H1 (cell line): ENCODE measurements at regions not wholly inside any gene's neighbourhood (a gene's known extent, or its start where the extent isn't known, plus 50 kb on each side); places are given as distances from the start of the nearest gene placed in this dataset.
"Not testable (repeated sequence)": the region's sequence is repeated elsewhere in the genome, so short reads cannot be mapped to it uniquely, and the experiment has no call there.

Source experiments
- CTCF ChIA-PET: fragments of 300-600 bp; sonication (Branson Sonifier 250); formaldehyde crosslinking; loops from one replicate; lab custom pipeline; 2021; ENCODE audit not compliant: partially characterized antibody; lab: Charles Lee
- POLR2A ChIA-PET: fragments of 300-600 bp; sonication (Branson Sonifier 250); formaldehyde crosslinking; loops from one replicate; lab custom pipeline; 2021; ENCODE audit warnings: inconsistent platforms; ENCODE audit not compliant: partially characterized antibody; lab: Charles Lee
- DNase-seq, 2 experiments: peaks; one replicate each; pipeline versions ENCODE4 v3.0.0 to v3.0.0-alpha.2; 2010 to 2022; ENCODE audit warnings: low spot score in 2 of 2, low read depth in 1 of 2, mixed read lengths in 1 of 2
- FAIRE-seq: peaks from 2 replicates; lab custom pipeline; 2011; peaks lifted over from hg19 to GRCh38; lab: Jason Lieb, UNC
- H2AFZ ChIP-seq: 2 replicates; pipeline ENCODE4 v1.8.1; 2012; ENCODE audit warnings: low read length, inconsistent platforms
- H2AK5ac ChIP-seq: 2 replicates; pipeline ENCODE4 v1.6.1; 2013; ENCODE audit warnings: low read depth, low read length
- H2BK120ac ChIP-seq: replicated peaks from 2 replicates; pipeline ENCODE3; 2013; ENCODE audit warnings: low read depth, low read length, inconsistent platforms
- H2BK12ac ChIP-seq: 2 replicates; pipeline ENCODE4 v1.6.1; 2013; ENCODE audit warnings: low read depth, low read length
- H2BK15ac ChIP-seq: 2 replicates; pipeline ENCODE4 v1.6.1; 2013; ENCODE audit warnings: low read length
- H2BK20ac ChIP-seq: 2 replicates; pipeline ENCODE4 v1.6.1; 2013; ENCODE audit warnings: low read length
- H2BK5ac ChIP-seq: 2 replicates; pipeline ENCODE4 v1.6.1; 2013; ENCODE audit warnings: low read depth, low read length
- H3K14ac ChIP-seq: 2 replicates; pipeline ENCODE4 v1.6.1; 2013; ENCODE audit warnings: inconsistent platforms; ENCODE audit not compliant: insufficient read length
- H3K18ac ChIP-seq: 2 replicates; pipeline ENCODE4 v1.6.1; 2013; ENCODE audit warnings: low read length; ENCODE audit errors: extremely low read depth
- H3K23ac ChIP-seq: 2 replicates; pipeline ENCODE4 v1.6.1; 2013; ENCODE audit warnings: inconsistent platforms; ENCODE audit not compliant: insufficient read length
- H3K23me2 ChIP-seq: 2 replicates; pipeline ENCODE4 v1.6.1; 2013; ENCODE audit warnings: low read depth, low read length
- H3K27ac ChIP-seq: 2 replicates; pipeline ENCODE4 v1.6.1; 2011; ENCODE audit warnings: low read depth, low read length, inconsistent platforms
- H3K27me3 ChIP-seq, 4 experiments: replicated peaks in 1 of 4; 1 replicate in 1 of 4; 2 replicates in 3 of 4; pipeline versions ENCODE4 v1.6.1 to v1.8.1; 2011 to 2013; ENCODE audit warnings: low read length in 3 of 4, mild to moderate bottlenecking in 3 of 4, inconsistent platforms in 2 of 4, mixed read lengths in 2 of 4, moderate library complexity in 1 of 4; ENCODE audit not compliant: control insufficient read depth in 3 of 4, insufficient read depth in 3 of 4; ENCODE audit errors: extremely low read depth in 1 of 4
- H3K36me3 ChIP-seq, 4 experiments: 2 replicates each; pipeline versions ENCODE4 v1.6.1 to v1.8.1; 2011 to 2013; ENCODE audit warnings: mild to moderate bottlenecking in 4 of 4, low read length in 3 of 4, moderate library complexity in 2 of 4, control low read depth in 1 of 4, inconsistent platforms in 1 of 4; ENCODE audit not compliant: insufficient read depth in 4 of 4, control insufficient read depth in 2 of 4
- H3K4ac ChIP-seq: replicated peaks from 2 replicates; pipeline ENCODE3; 2013; ENCODE audit warnings: low read length, low read depth, mixed read lengths, inconsistent platforms; ENCODE audit not compliant: insufficient read length
- H3K4me1 ChIP-seq, 4 experiments: replicated peaks in 1 of 4; 1 replicate in 1 of 4; 2 replicates in 3 of 4; pipeline versions ENCODE4 v1.6.1 to v1.8.1; 2011 to 2013; ENCODE audit warnings: low read length in 3 of 4, inconsistent platforms in 2 of 4, mixed read lengths in 1 of 4; ENCODE audit not compliant: insufficient read depth in 4 of 4, control insufficient read depth in 3 of 4
- H3K4me2 ChIP-seq, 2 experiments: 2 replicates each; pipeline versions ENCODE4 v1.6.1 to v1.8.1; 2011 to 2013; ENCODE audit warnings: low read depth in 2 of 2, low read length in 2 of 2, control low read depth in 1 of 2, inconsistent platforms in 1 of 2, mild to moderate bottlenecking in 1 of 2; ENCODE audit not compliant: insufficient read depth in 1 of 2
- H3K4me3 ChIP-seq, 4 experiments: fragments of 200-600, 300-600 bp in 1 of 4; sonication (generic), shearing (Covaris generic), sonication (Bioruptor Twin) in 1 of 4; 2 replicates each; pipeline versions ENCODE4 v1.5.1 to v1.8.1; 2011 to 2016; ENCODE audit warnings: low read length in 4 of 4, low read depth in 3 of 4, control low read depth in 2 of 4, inconsistent platforms in 2 of 4, mild to moderate bottlenecking in 2 of 4, mixed read lengths in 1 of 4, moderate library complexity in 1 of 4; ENCODE audit not compliant: insufficient read depth in 2 of 4; ENCODE audit errors: extremely low read depth in 1 of 4
- H3K56ac ChIP-seq: replicated peaks from 2 replicates; pipeline ENCODE3; 2013; ENCODE audit warnings: low read depth, mild to moderate bottlenecking, mixed read lengths, low read length, inconsistent platforms; ENCODE audit not compliant: insufficient read length
- H3K79me1 ChIP-seq: 2 replicates; pipeline ENCODE4 v1.6.1; 2013; ENCODE audit warnings: low read depth, low read length, control low read depth
- H3K79me2 ChIP-seq, 2 experiments: 2 replicates each; pipeline versions ENCODE4 v1.6.1 to v1.8.1; 2012 to 2013; ENCODE audit warnings: low read length in 2 of 2, mild to moderate bottlenecking in 2 of 2, inconsistent platforms in 1 of 2; ENCODE audit not compliant: insufficient read depth in 2 of 2, control insufficient read depth in 1 of 2
- H3K9ac ChIP-seq, 4 experiments: replicated peaks in 1 of 4; 1 replicate in 1 of 4; 2 replicates in 3 of 4; pipeline versions ENCODE4 v1.6.1 to v1.8.1; 2011 to 2013; ENCODE audit warnings: low read depth in 3 of 4, low read length in 3 of 4, control low read depth in 2 of 4, mild to moderate bottlenecking in 2 of 4, moderate library complexity in 2 of 4, inconsistent platforms in 1 of 4; ENCODE audit errors: extremely low read depth in 1 of 4
- H3K9me3 ChIP-seq, 2 experiments: 2 replicates each; pipeline versions ENCODE4 v1.6.1 to v1.8.1; 2012 to 2013; ENCODE audit warnings: mild to moderate bottlenecking in 2 of 2, moderate library complexity in 2 of 2, control low read depth in 1 of 2, inconsistent platforms in 1 of 2, low read depth in 1 of 2, low read length in 1 of 2, mixed read lengths in 1 of 2; ENCODE audit not compliant: insufficient read depth in 2 of 2
- H4K20me1 ChIP-seq, 2 experiments: replicated peaks in 1 of 2; 2 replicates each; pipeline versions ENCODE3 to v1.8.1; 2011 to 2013; ENCODE audit warnings: inconsistent platforms in 2 of 2, low read length in 2 of 2, mild to moderate bottlenecking in 1 of 2; ENCODE audit not compliant: insufficient read depth in 2 of 2, control insufficient read depth in 1 of 2
- H4K5ac ChIP-seq: 2 replicates; pipeline ENCODE4 v1.6.1; 2013; ENCODE audit warnings: low read length, low read depth, mixed read lengths, inconsistent platforms; ENCODE audit not compliant: insufficient read length
- H4K8ac ChIP-seq: 2 replicates; pipeline ENCODE4 v1.8.0; 2013; ENCODE audit warnings: mild to moderate bottlenecking, moderate library complexity, low read length, inconsistent platforms; ENCODE audit not compliant: insufficient read depth; ENCODE audit errors: extremely low read depth
- H4K91ac ChIP-seq: replicated peaks from 2 replicates; pipeline ENCODE3; 2013; ENCODE audit warnings: low read length, mixed read lengths, inconsistent platforms; ENCODE audit not compliant: insufficient read length
- RFX5 ChIP-seq: IDR thresholded peaks from 2 replicates; pipeline ENCODE4 v1.6.1; 2011; ENCODE audit warnings: low read depth, low read length, improper control_type of control experiment, borderline replicate concordance
- SIRT6 ChIP-seq: IDR thresholded peaks from one replicate; pipeline ENCODE4 v1.7.1; 2012; ENCODE audit warnings: low read length, inconsistent platforms
- WGBS, 2 experiments: shearing (Covaris generic) in 1 of 2; methylation state at CpG; one replicate each; pipeline versions ENCODE4 v1.1.6 to v1.1.7; 2013 to 2015; ENCODE audit warnings: low lambda C conversion rate in 2 of 2, mixed read lengths in 2 of 2, inconsistent platforms in 1 of 2, low coverage in 1 of 2, missing lambda C conversion rate in 1 of 2; ENCODE audit not compliant: insufficient replicate concordance in 2 of 2, insufficient coverage in 1 of 2, insufficient read length in 1 of 2; ENCODE audit errors: extremely low coverage in 1 of 2, missing lambda C conversion rate in 1 of 2; 5-methylcytosine and 5-hydroxymethylcytosine counted together

DNA sequence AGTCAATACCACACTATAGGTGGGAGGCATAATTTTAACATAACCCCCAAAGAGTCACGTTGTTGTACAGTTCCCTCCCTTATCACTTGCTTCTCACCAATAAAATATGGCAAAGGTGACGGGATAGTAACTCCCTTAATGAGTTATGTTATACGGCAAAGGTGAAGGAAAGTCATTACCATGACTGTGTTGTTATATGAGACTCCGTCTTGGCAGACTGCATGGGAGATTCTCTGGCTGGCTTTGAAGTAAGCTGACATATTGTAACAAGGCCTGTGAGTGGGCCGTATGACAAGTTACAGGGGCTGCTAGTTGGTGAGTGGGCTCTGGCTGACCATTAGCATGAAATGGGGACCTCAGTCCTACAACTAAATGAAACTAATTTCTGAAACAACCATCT, 366.4 kb upstream of the FTMT start:
- H3K23me2 ChIP-seq: no peaks in the 10 kb centered on the region
- H3K36me3 ChIP-seq: no peaks in the 10 kb centered on the region
- H3K9me3 ChIP-seq: 0 out of 4 replicates have a peak, but pooled peaks cover 0 to 2% of the 10 kb centered on the region in 2 experiments
- no peak overlapping the region for H2BK120ac ChIP-seq
- H2BK20ac ChIP-seq: no peak overlapping the region
- no peak overlapping the region for H4K8ac ChIP-seq
- H3K4me3 ChIP-seq: no peak overlapping the region
- DNase-seq (no peak), FAIRE-seq (no peak)
- H4K5ac ChIP-seq: no peak overlapping the region
- H3K4me1 ChIP-seq: no peaks in the 10 kb centered on the region
- H3K23ac ChIP-seq: no peak overlapping the region
- POLR2A ChIA-PET: no interaction called here
- H3K4ac ChIP-seq: no peak overlapping the region
- TF ChIP-seq RFX5 (no peak), SIRT6 (no peak)
- TF ChIP-seq, all 59 proteins: peak for 0
- WGBS, 2 experiments: 82% methylated on average over 5 of the region's 5 CpGs; no CpG with 5 or more reads in 1 of the 2 experiments
- Histone ChIP-seq H3K79me1 (no peaks in the 10 kb centered on the region), H2BK15ac (no peak overlapping the region), H4K91ac (no peak overlapping the region), H3K79me2 (no peaks in the 10 kb centered on the region), H3K9ac (no peak overlapping the region), H3K27me3 (no peaks in the 10 kb centered on the region), H2BK5ac (no peak overlapping the region), H3K56ac (no peak overlapping the region), H3K14ac (no peak overlapping the region), H3K18ac (no peak overlapping the region), H3K4me2 (no peak overlapping the region), H4K20me1 (no peaks in the 10 kb centered on the region), H3K27ac (no peak overlapping the region), H2AFZ (no peak overlapping the region), H2BK12ac (no peak overlapping the region), H2AK5ac (no peak overlapping the region)
- CTCF ChIA-PET: no interaction called here

DNA sequence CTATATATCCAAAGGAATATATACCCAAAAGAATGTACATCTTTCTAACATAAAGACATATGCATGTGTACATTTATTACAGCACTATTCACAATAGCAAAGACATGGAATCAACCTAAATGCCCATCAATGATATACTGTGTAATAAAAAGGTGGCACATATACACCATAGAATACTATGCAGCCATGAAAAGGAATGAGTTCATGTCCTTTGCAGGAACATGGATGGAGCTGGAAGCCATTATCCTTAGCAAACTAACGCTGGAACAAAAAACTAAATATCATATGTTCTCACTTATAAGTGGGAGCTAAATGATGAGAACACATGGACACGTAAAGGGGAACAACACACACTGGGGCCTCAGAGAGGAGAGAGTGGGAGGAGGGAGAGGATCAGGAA, 365.7 kb upstream of the FTMT start:
- H2BK120ac ChIP-seq, H2BK20ac ChIP-seq, POLR2A ChIA-PET, H3K18ac ChIP-seq, H4K5ac ChIP-seq, H4K91ac ChIP-seq, H4K8ac ChIP-seq, H3K23me2 ChIP-seq, H2BK15ac ChIP-seq, H2BK5ac ChIP-seq, H3K4me1 ChIP-seq, H3K14ac ChIP-seq, H3K23ac ChIP-seq, H3K9ac ChIP-seq, H4K20me1 ChIP-seq, DNase-seq, H3K79me1 ChIP-seq, H2AFZ ChIP-seq, H3K56ac ChIP-seq, H3K27ac ChIP-seq, H3K4me3 ChIP-seq, H3K4ac ChIP-seq, FAIRE-seq, H3K4me2 ChIP-seq, H3K9me3 ChIP-seq, H3K79me2 ChIP-seq, H3K36me3 ChIP-seq, H3K27me3 ChIP-seq, H2AK5ac ChIP-seq, H2BK12ac ChIP-seq: not testable (repeated sequence)
- CTCF ChIA-PET: interaction anchor here (0.7 kb wide), 1 partner anchor 477 kb away, joined by 3 read pairs; no protein-coding TSS in a partner anchor
- WGBS, 2 experiments: 94% methylated on average over 2 of the region's 2 CpGs; no CpG with 5 or more reads in 1 of the 2 experiments
